ENCODE measurements at regions not wholly inside any gene's neighbourhood (a gene's known extent, or its start where the extent isn't known, plus 50 kb on each side); places are given as distances from the start of the nearest gene placed in this dataset.

DNA sequence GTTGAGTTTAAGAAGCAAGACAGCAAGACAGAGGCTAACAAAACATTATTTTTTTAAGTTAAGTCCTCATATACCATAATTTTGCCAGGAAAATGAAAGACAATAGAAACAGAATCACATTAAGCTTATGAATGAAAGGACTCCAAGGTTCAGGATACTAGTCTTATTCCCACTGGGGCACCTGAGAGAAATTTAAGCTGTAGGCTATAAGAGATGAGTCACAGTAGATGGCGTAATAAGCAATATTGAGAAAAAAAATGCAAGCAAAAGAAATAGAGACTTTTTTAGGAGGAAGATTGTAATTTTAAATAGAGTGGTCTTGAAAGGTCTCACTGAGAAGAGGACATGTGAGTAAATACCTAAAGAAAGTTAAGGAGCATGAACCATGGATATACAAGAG lies 57.1 kb upstream of the KIF2B start:
- H3K4me1 ChIP-seq = no peaks in the 10 kb centered on the region
- H3K4me3 ChIP-seq = no peak overlapping the region
- WGBS (ENCODE audit: missing lambda C conversion rate) = 6% methylated on average over 1 of the region's 1 CpG
- no peak overlapping the region for H3K4me2 ChIP-seq
- DNase-seq (ENCODE audit: low read depth in 1 of 2, low spot score in 1 of 2) (no peak), ATAC-seq (no peak), FAIRE-seq (no peak)
- H3K9me3 ChIP-seq = no peaks in the 10 kb centered on the region; the same call in 2 of the 3 replicates
- POLR2A ChIA-PET = no interaction called here
- no peak for TF ChIP-seq FOXS1 (CRISPR knock-in tag; IDR thresholded peaks at IDR 0.05)
- no peak for TF ChIP-seq EP300 (IDR thresholded peaks at IDR 0.05)
- no peak for TF ChIP-seq JUNB (IDR thresholded peaks at IDR 0.05)
- TF ChIP-seq SREBF2 (IDR thresholded peaks at IDR 0.05) = no peak
- no peak for TF ChIP-seq CHD4 (IDR thresholded peaks at IDR 0.05; ENCODE audit: borderline replicate concordance)
- no peak for TF ChIP-seq RFX5 (IDR thresholded peaks at IDR 0.05)
- TF ChIP-seq HOXB5 (CRISPR knock-in tag; IDR thresholded peaks at IDR 0.05) = no peak
- TF ChIP-seq ZFP36 (IDR thresholded peaks at IDR 0.05; ENCODE audit: borderline replicate concordance, partially characterized antibody) = no peak
- CTCF ChIA-PET = no interaction called here
- no peak overlapping the region for H3K27ac ChIP-seq

DNA sequence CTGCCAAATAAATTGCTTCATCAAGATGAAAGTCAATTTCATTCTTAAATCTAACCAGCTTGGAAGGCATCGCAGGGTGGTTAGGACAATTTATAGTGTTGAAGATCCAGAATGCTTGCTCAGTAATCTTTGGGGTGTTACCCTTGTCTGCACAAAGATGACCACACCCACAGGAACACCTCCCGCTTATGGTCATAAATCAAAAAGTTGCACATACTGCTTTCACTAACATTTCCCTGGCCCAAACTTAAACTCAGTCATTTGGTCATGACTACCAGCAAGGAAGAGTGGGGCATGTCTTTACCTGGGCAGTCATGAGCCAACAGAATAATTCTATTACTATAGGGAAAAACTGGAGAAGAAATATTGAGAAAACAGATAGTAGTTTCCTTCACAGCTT lies 57.6 kb upstream of the KIF2B start:
- 40% methylated on average over 2 of the region's 2 CpGs for WGBS (ENCODE audit: missing lambda C conversion rate)
- no peak overlapping the region for H3K4me3 ChIP-seq
- CTCF ChIA-PET = no interaction called here
- H3K4me1 ChIP-seq = no peaks in the 10 kb centered on the region
- FAIRE-seq (no peak), DNase-seq (ENCODE audit: low read depth in 1 of 2, low spot score in 1 of 2) (no peak), ATAC-seq (no peak)
- no peak overlapping the region for H3K4me2 ChIP-seq
- TF ChIP-seq JUN (IDR thresholded peaks at IDR 0.05) = no peak
- TF ChIP-seq ELK1 (IDR thresholded peaks at IDR 0.05; ENCODE audit: low read depth, low read length) = no peak
- no peak for TF ChIP-seq POLR2A (IDR thresholded peaks at IDR 0.05; ENCODE audit: low read length)
- TF ChIP-seq BHLHE40 (IDR thresholded peaks at IDR 0.05; ENCODE audit: low read depth, low read length) = no peak
- no peak for TF ChIP-seq HOXB5 (CRISPR knock-in tag; IDR thresholded peaks at IDR 0.05)
- TF ChIP-seq, protein P1, sequence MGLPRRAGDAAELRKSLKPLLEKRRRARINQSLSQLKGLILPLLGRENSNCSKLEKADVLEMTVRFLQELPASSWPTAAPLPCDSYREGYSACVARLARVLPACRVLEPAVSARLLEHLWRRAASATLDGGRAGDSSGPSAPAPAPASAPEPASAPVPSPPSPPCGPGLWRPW (IDR thresholded peaks at IDR 0.05) = no peak
- no peak for TF ChIP-seq RFX5 (IDR thresholded peaks at IDR 0.05)
- no peak for TF ChIP-seq HMGXB4 (CRISPR knock-in tag; IDR thresholded peaks at IDR 0.05; ENCODE audit: borderline replicate concordance)
- POLR2A ChIA-PET = no interaction called here
- no peaks in the 10 kb centered on the region; the same call in 2 of the 3 replicates for H3K9me3 ChIP-seq
- H3K27ac ChIP-seq = no peak overlapping the region

- 78% methylated on average over 22 of the region's 22 CpGs for WGBS (ENCODE audit: missing lambda C conversion rate)
- ChIA-PET POLR2A (no interaction called here), CTCF (no interaction called here)
- Histone ChIP-seq H3K27ac (no peak overlapping the region), H3K4me2 (no peak overlapping the region), H3K9me3 (no peaks in the 10 kb centered on the region; the same call in 2 of the 3 replicates), H3K4me1 (no peaks in the 10 kb centered on the region), H3K4me3 (no peak overlapping the region)
- no peak for DNase-seq (ENCODE audit: low read depth in 1 of 2, low spot score in 1 of 2)
- FAIRE-seq = no peak
- ATAC-seq = no peak
- TF ChIP-seq NFE2L2 (conservative IDR thresholded peaks at IDR 0.05; ENCODE audit: low read length) = no peak
- no peak for TF ChIP-seq TP53 (CRISPR knock-in tag; IDR thresholded peaks at IDR 0.05)
- TF ChIP-seq RNF2 (IDR thresholded peaks at IDR 0.05; ENCODE audit: borderline replicate concordance, low read depth) = no peak
- TF ChIP-seq MYC (IDR thresholded peaks at IDR 0.05; ENCODE audit: borderline replicate concordance, low read length) = no peak
- no peak for TF ChIP-seq HOXA7 (CRISPR knock-in tag; IDR thresholded peaks at IDR 0.05)
- no peak for TF ChIP-seq NPAS2 (CRISPR knock-in tag; IDR thresholded peaks at IDR 0.05; ENCODE audit: borderline replicate concordance)
- no peak for TF ChIP-seq ZSCAN20 (CRISPR knock-in tag; IDR thresholded peaks at IDR 0.05)
- no peak for TF ChIP-seq POLR2A (IDR thresholded peaks at IDR 0.05; ENCODE audit: low read length)
- TF ChIP-seq EHF (CRISPR knock-in tag; IDR thresholded peaks at IDR 0.05) = no peak
- no peak for TF ChIP-seq RCOR1 (IDR thresholded peaks at IDR 0.05; ENCODE audit: low read depth, low read length)
- TF ChIP-seq CEBPB (IDR thresholded peaks at IDR 0.05) = no peak
- no peak for TF ChIP-seq ZC3H11A (IDR thresholded peaks at IDR 0.05)
- TF ChIP-seq REST (IDR thresholded peaks at IDR 0.05) = no peak
- TF ChIP-seq ZNF302 (CRISPR knock-in tag; IDR thresholded peaks at IDR 0.05) = no peak
- TF ChIP-seq PBX3 (IDR thresholded peaks at IDR 0.05) = no peak
- TF ChIP-seq SMC3 (IDR thresholded peaks at IDR 0.05) = no peak
- no peak for TF ChIP-seq POLR2AphosphoS2 (conservative IDR thresholded peaks at IDR 0.05; ENCODE audit: low read length)
- TF ChIP-seq NR3C1 (IDR thresholded peaks at IDR 0.05) = no peak
Observed at GRCh38 chr17:53757559-53757958, 65.2 kb upstream of the KIF2B start.

Measured in A549 (cell line).